A549 (cell line): ENCODE measurements at regions not wholly inside any gene's neighbourhood (a gene's known extent, or its start where the extent isn't known, plus 50 kb on each side); places are given as distances from the start of the nearest gene placed in this dataset.
"Not testable (repeated sequence)": the region's sequence is repeated elsewhere in the genome, so short reads cannot be mapped to it uniquely, and the experiment has no call there.

ENCODE experiments used
- ATAC-seq, 2 experiments: fragments of 200-7000 bp in 1 of 2; fragments of >200 bp in 1 of 2; cut with Nextera tagmentation in 1 of 2; cut with Tn5 transposase in 1 of 2; 3 replicates each; pipeline versions ENCODE4 v1.8.0 to v1.9.1; 2018 to 2020; ENCODE audit warnings: mild to moderate bottlenecking in 1 of 2, moderate library complexity in 1 of 2
- CTCF ChIA-PET: fragments of 300-600 bp; sonication (Branson Sonifier 250); formaldehyde crosslinking; extraction: SDS; loops from one replicate; lab custom pipeline; 2021; ENCODE audit warnings: antibody characterized with exemption, inconsistent platforms; lab: Yijun Ruan, JAX
- POLR2A ChIA-PET: fragments of 350-600 bp; formaldehyde crosslinking; extraction: SDS; loops from one replicate; lab custom pipeline; 2021; ENCODE audit warnings: antibody characterized with exemption, inconsistent platforms; lab: Yijun Ruan, JAX
- DNase-seq, 2 experiments: peaks; one replicate each; pipeline versions ENCODE4 v3.0.0 to v3.0.0-alpha.2; 2011 to 2016; ENCODE audit warnings: low read depth in 1 of 2, low spot score in 1 of 2
- FAIRE-seq: peaks from 2 replicates; lab custom pipeline; 2011; peaks lifted over from hg19 to GRCh38; lab: Jason Lieb, UNC
- H3K27ac ChIP-seq, 2 experiments: fragments of >200 bp; sonication (Bioruptor Twin); formaldehyde crosslinking; 3 replicates each; pipeline ENCODE4 v1.5.1; 2016 to 2017
- H3K4me1 ChIP-seq: fragments of >200 bp; sonication (Bioruptor Twin); formaldehyde crosslinking; 3 replicates; pipeline ENCODE4 v1.6.1; 2016
- H3K4me2 ChIP-seq: fragments of >200 bp; sonication (Bioruptor Twin); formaldehyde crosslinking; 3 replicates; pipeline ENCODE4 v1.6.1; 2016
- H3K4me3 ChIP-seq: fragments of >200 bp; sonication (Bioruptor Twin); formaldehyde crosslinking; 3 replicates; pipeline ENCODE4 v1.5.1; 2016
- H3K9me3 ChIP-seq: fragments of >200 bp; sonication (Bioruptor Twin); formaldehyde crosslinking; 3 replicates; pipeline ENCODE4 v1.6.1; 2016
- CHD2 ChIP-seq: fragments of 150-350 bp; IDR thresholded peaks from 2 replicates; pipeline ENCODE4 v1.6.1; 2014; ENCODE audit warnings: low read length; ENCODE audit not compliant: partially characterized antibody
- CHD4 ChIP-seq: fragments of 200-600 bp; sonication (generic); IDR thresholded peaks from 2 replicates; pipeline ENCODE4 v1.6.1; 2016; ENCODE audit warnings: antibody characterized with exemption, mild to moderate bottlenecking, borderline replicate concordance
- EHMT2 ChIP-seq: fragments of 200-600 bp; sonication (generic); IDR thresholded peaks from 2 replicates; pipeline ENCODE4 v1.6.1; 2016; ENCODE audit warnings: antibody characterized with exemption, low read depth, mild to moderate bottlenecking, moderate library complexity
- FOSB ChIP-seq: fragments of 250-450 bp; sonication (Bioruptor Pico); IDR thresholded peaks from 2 replicates; pipeline ENCODE4 v1.5.0; 2020; ENCODE audit warnings: mild to moderate bottlenecking, moderate library complexity
- FOSL2 ChIP-seq, 2 experiments: fragments of 450-650 bp in 1 of 2; fragments of >200 bp in 1 of 2; sonication (Bioruptor Twin) in 1 of 2; formaldehyde crosslinking; IDR thresholded peaks; 2 replicates each; pipeline versions ENCODE4 v1.5.0 to v1.6.1; 2016 to 2020; ENCODE audit warnings: mild to moderate bottlenecking in 1 of 2, moderate library complexity in 1 of 2
- FOXS1 ChIP-seq: fragments of 250-450 bp; sonication (Bioruptor Pico); IDR thresholded peaks from 2 replicates; pipeline ENCODE4 v1.5.0; 2020; ENCODE audit warnings: mild to moderate bottlenecking, moderate library complexity
- GATA3 ChIP-seq: IDR thresholded peaks from 2 replicates; pipeline ENCODE4 v1.6.1; 2012; ENCODE audit warnings: borderline replicate concordance
- HOXA7 ChIP-seq: fragments of 250-450 bp; sonication (Bioruptor Pico); IDR thresholded peaks from 2 replicates; pipeline ENCODE4 v1.5.0; 2020; ENCODE audit warnings: mild to moderate bottlenecking, moderate library complexity
- HOXB13 ChIP-seq: fragments of 250-450 bp; sonication (Bioruptor Pico); IDR thresholded peaks from 2 replicates; pipeline ENCODE4 v1.5.0; 2020; ENCODE audit warnings: low read depth, mild to moderate bottlenecking, moderate library complexity
- HOXB5 ChIP-seq: fragments of 250-450 bp; sonication (Bioruptor Pico); IDR thresholded peaks from 2 replicates; pipeline ENCODE4 v1.5.0; 2020; ENCODE audit warnings: mild to moderate bottlenecking, moderate library complexity
- MAZ ChIP-seq: fragments of 150-350 bp; IDR thresholded peaks from 2 replicates; pipeline ENCODE4 v1.6.1; 2014; ENCODE audit warnings: antibody characterized with exemption, low read depth, low read length, borderline replicate concordance
- MYC ChIP-seq: IDR thresholded peaks from 2 replicates; pipeline ENCODE4 v1.6.1; 2012; ENCODE audit warnings: mild to moderate bottlenecking, inconsistent platforms, low read length, improper control_type of control experiment, borderline replicate concordance
- NR3C1 ChIP-seq: fragments of >200 bp; sonication (Bioruptor Twin); formaldehyde crosslinking; IDR thresholded peaks from 3 replicates; pipeline ENCODE4 v1.6.1; 2017
- PHF8 ChIP-seq: fragments of 200-600 bp; sonication (generic); IDR thresholded peaks from 2 replicates; pipeline ENCODE4 v1.6.1; 2016; ENCODE audit warnings: low read depth, mild to moderate bottlenecking, antibody characterized with exemption, moderate library complexity, borderline replicate concordance
- RCOR1 ChIP-seq: fragments of 150-350 bp; IDR thresholded peaks from 2 replicates; pipeline ENCODE4 v1.6.1; 2014; ENCODE audit warnings: antibody characterized with exemption, low read length, low read depth
- ZC3H11A ChIP-seq: fragments of 450-650 bp; IDR thresholded peaks from 2 replicates; pipeline ENCODE4 v1.6.1; 2014; ENCODE audit warnings: antibody characterized with exemption, mild to moderate bottlenecking
- ZNF302 ChIP-seq: fragments of 250-450 bp; sonication (Bioruptor Pico); IDR thresholded peaks from 2 replicates; pipeline ENCODE4 v1.9.0; 2021; ENCODE audit warnings: inconsistent platforms, mild to moderate bottlenecking, moderate library complexity
- ZSCAN20 ChIP-seq: fragments of 250-450 bp; sonication (Bioruptor Pico); IDR thresholded peaks from 2 replicates; pipeline ENCODE4 v1.8.0; 2022; ENCODE audit warnings: mild to moderate bottlenecking, moderate library complexity
- WGBS: methylation state at CpG from one replicate; pipeline ENCODE4 v1.1.6; 2017; ENCODE audit errors: missing lambda C conversion rate; 5-methylcytosine and 5-hydroxymethylcytosine counted together
- TF ChIP-seq, protein P1 (sequence below): fragments of 450-650 bp; IDR thresholded peaks from 2 replicates; pipeline ENCODE4 v1.6.1; 2014; ENCODE audit warnings: antibody characterized with exemption

DNA sequence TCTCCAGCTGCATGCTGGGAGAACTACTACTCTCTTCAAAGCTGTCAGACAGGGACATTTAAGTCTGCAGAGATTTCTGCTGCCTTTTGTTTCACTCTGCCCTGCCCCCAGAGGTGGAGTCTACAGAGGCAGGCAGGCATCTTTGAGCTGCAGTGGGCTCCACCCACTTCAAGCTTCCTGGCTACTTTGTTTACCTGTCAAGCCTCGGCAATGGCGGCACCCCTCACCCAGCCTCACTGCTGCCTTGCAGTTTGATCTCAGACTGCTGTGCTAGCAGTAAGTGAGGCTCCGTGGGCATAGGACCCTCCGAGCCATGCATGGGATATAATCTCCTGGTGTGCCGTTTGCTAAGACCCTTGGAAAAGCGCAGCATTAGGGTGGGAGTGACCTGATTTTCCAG lies 61.7 kb downstream of the DMRTA1 start:
- POLR2A ChIA-PET, H3K4me1 ChIP-seq, H3K4me2 ChIP-seq, CTCF ChIA-PET, H3K27ac ChIP-seq, FAIRE-seq, ATAC-seq, H3K4me3 ChIP-seq, H3K9me3 ChIP-seq, DNase-seq: not testable (repeated sequence)
- 28% methylated on average over 6 of the region's 6 CpGs for WGBS

DNA sequence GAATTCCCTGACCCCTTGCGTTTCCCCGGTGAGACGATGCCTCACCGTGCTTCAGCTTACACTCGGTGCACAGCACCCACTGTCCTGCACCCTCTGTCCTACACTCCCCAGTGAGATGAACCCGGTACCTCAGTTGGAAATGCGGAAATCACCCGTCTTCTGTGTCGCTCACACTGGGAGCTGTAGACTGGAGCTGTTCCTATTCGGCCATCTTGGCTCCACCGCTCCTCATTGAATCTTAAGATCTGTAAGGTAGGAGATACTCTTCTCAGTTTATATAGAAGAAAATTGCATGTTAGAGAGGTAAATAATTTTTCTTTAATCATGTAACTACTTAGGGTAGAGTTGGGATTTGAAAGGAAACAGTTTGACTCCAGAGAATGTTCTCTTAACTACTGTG lies 62.2 kb downstream of the DMRTA1 start:
- TF ChIP-seq ZC3H11A (no peak), HOXA7 (CRISPR knock-in tag) (no peak), NR3C1 (no peak), HOXB13 (no peak), CHD2 (no peak), HOXB5 (CRISPR knock-in tag) (no peak), FOSL2 (IDR thresholded peaks at IDR 0.05) (no peak), FOSL2 (CRISPR knock-in tag; IDR thresholded peaks at IDR 0.05) (no peak), CHD4 (no peak), GATA3 (no peak), RCOR1 (no peak), FOSB (CRISPR knock-in tag) (no peak), EHMT2 (no peak)
- TF ChIP-seq, protein P1, sequence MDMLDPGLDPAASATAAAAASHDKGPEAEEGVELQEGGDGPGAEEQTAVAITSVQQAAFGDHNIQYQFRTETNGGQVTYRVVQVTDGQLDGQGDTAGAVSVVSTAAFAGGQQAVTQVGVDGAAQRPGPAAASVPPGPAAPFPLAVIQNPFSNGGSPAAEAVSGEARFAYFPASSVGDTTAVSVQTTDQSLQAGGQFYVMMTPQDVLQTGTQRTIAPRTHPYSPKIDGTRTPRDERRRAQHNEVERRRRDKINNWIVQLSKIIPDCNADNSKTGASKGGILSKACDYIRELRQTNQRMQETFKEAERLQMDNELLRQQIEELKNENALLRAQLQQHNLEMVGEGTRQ, result no peak
- H3K4me2 ChIP-seq, result no peak overlapping the region

DNA sequence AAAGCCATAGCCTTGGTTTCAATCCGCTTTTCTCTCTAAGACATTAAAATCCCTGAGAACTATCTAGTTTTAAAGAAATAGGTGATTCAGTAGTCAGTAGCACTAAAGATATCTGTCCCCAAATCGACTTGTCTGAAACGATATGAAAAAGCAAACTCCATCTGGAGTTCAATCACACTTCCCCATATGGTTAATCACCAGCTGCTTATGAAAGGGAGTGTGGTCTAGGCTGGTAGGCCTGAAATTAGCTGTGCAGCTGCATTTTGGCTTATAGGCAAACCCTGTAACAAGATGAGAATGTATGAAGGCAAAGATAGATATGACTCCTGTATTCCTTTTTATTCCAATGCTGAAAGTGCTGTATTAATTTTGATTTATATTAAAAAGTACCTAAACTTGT lies 65.9 kb downstream of the DMRTA1 start:
- FAIRE-seq (no peak), DNase-seq (no peak), ATAC-seq (no peak)
- WGBS, result 43% methylated on average over 3 of the region's 3 CpGs
- H3K9me3 ChIP-seq, result no peaks in the 10 kb centered on the region
- ChIA-PET CTCF (no interaction called here), POLR2A (no interaction called here)
- H3K27ac ChIP-seq, result no peak overlapping the region
- TF ChIP-seq ZNF302 (CRISPR knock-in tag), result no peak
- TF ChIP-seq MYC, result no peak
- no peak for TF ChIP-seq PHF8
- no peak for TF ChIP-seq MAZ
- TF ChIP-seq GATA3, result no peak
- no peaks in the 10 kb centered on the region for H3K4me1 ChIP-seq
- no peak overlapping the region for H3K4me2 ChIP-seq
- no peak overlapping the region for H3K4me3 ChIP-seq

More for the DNA sequence above, 62.2 kb downstream of the DMRTA1 start:
- POLR2A ChIA-PET, result no interaction called here
- 77% methylated on average over 11 of the region's 11 CpGs for WGBS
- H3K9me3 ChIP-seq, result no peaks in the 10 kb centered on the region
- H3K27ac ChIP-seq, result no peak overlapping the region
- H3K4me3 ChIP-seq, result no peak overlapping the region
- H3K4me1 ChIP-seq, result no peaks in the 10 kb centered on the region
- no peak for FAIRE-seq
- ATAC-seq, result no peak
- DNase-seq, result no peak
- CTCF ChIA-PET, result no interaction called here

DNA sequence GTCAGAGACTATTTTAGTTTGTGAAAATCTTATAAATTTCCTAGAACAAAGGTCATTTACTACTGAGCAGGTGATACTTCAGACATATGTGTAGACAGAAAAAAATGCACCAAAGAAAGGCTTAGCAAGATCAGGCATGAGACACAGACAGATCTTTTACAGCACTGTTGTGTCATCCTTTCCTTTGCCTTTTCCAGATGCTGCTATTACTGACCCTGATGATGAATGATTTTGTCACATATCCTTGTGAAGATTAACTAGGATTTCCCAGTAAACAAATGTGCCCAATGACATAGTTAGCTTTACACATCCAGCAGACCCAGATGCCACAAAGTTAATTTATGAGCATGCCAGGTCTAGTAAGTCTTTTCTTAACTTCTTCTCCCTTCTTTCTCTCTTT lies 68.2 kb downstream of the DMRTA1 start:
- DNase-seq, result peak in 1 of 2 experiments; percentile 5
- no peak overlapping the region for H3K4me3 ChIP-seq
- ATAC-seq, result no peak
- ChIA-PET POLR2A (no interaction called here), CTCF (no interaction called here)
- no peaks in the 10 kb centered on the region for H3K4me1 ChIP-seq
- H3K9me3 ChIP-seq, result no peaks in the 10 kb centered on the region
- H3K4me2 ChIP-seq, result no peak overlapping the region
- TF ChIP-seq ZSCAN20 (no peak), FOXS1 (no peak)
- FAIRE-seq, result peak; percentile 39
- no peak overlapping the region for H3K27ac ChIP-seq
